ENCODE measurements at regions not wholly inside any gene's neighbourhood (a gene's known extent, or its start where the extent isn't known, plus 50 kb on each side); places are given as distances from the start of the nearest gene placed in this dataset.
"Not testable (repeated sequence)": the region's sequence is repeated elsewhere in the genome, so short reads cannot be mapped to it uniquely, and the experiment has no call there.

GRCh38 chr11:87531835-87532234 is 494.1 kb downstream of the TMEM135 start:
- not testable (repeated sequence) for DNase-seq

- no peak for DNase-seq
Measured at GRCh38 chr11:87529486-87529885, 491.8 kb downstream of the TMEM135 start.

- DNase-seq: no peak
Measured at GRCh38 chr11:87528752-87529151, 491.0 kb downstream of the TMEM135 start.

- DNase-seq: no peak
Measured at GRCh38 chr11:87523276-87523675, 485.5 kb downstream of the TMEM135 start.

- no peak for DNase-seq
Measured at GRCh38 chr11:87518266-87518665, 480.5 kb downstream of the TMEM135 start.

GRCh38 chr11:87517351-87517750 is 479.6 kb downstream of the TMEM135 start:
- no peak for DNase-seq

- not testable (repeated sequence) for DNase-seq
Measured at GRCh38 chr11:87507722-87508121, 470.0 kb downstream of the TMEM135 start.

GRCh38 chr11:87506946-87507345 is 469.2 kb downstream of the TMEM135 start:
- DNase-seq: not testable (repeated sequence)

- no peak for DNase-seq
Measured at GRCh38 chr11:87501388-87501787, 463.7 kb downstream of the TMEM135 start.

- not testable (repeated sequence) for DNase-seq
Measured at GRCh38 chr11:87494936-87495335, 457.2 kb downstream of the TMEM135 start.

GRCh38 chr11:87494026-87494425 is 456.3 kb downstream of the TMEM135 start:
- not testable (repeated sequence) for DNase-seq

GRCh38 chr11:87493516-87493915 is 455.8 kb downstream of the TMEM135 start:
- no peak for DNase-seq

- DNase-seq: no peak
Measured at GRCh38 chr11:87491381-87491780, 453.6 kb downstream of the TMEM135 start.

- no peak for DNase-seq
Measured at GRCh38 chr11:87490671-87491070, 452.9 kb downstream of the TMEM135 start.

- no peak for DNase-seq
Measured at GRCh38 chr11:87484566-87484965, 446.8 kb downstream of the TMEM135 start.

GRCh38 chr11:87477321-87477720 is 439.6 kb downstream of the TMEM135 start:
- no peak for DNase-seq

- DNase-seq: no peak
Measured at GRCh38 chr11:87473174-87473573, 435.4 kb downstream of the TMEM135 start.

GRCh38 chr11:87466223-87466622 is 428.5 kb downstream of the TMEM135 start:
- DNase-seq: no peak

- DNase-seq: no peak
Measured at GRCh38 chr11:87465716-87466115, 428.0 kb downstream of the TMEM135 start.

GRCh38 chr11:87463486-87464102 is 425.9 kb downstream of the TMEM135 start:
- no peak for DNase-seq

- no peak for DNase-seq
Measured at GRCh38 chr11:87462171-87462570, 424.4 kb downstream of the TMEM135 start.

GRCh38 chr11:87460842-87461637 is 423.3 kb downstream of the TMEM135 start:
- no peak for DNase-seq

- DNase-seq: no peak
Measured at GRCh38 chr11:87460279-87460678, 422.5 kb downstream of the TMEM135 start.

- DNase-seq: no peak
Measured at GRCh38 chr11:87459351-87459750, 421.6 kb downstream of the TMEM135 start.

GRCh38 chr11:87456499-87456898 is 418.8 kb downstream of the TMEM135 start:
- DNase-seq: no peak

All from activated naive CD4-positive, alpha-beta T cell (primary cell).